GM21390 (cell line): ENCODE measurements at regions not wholly inside any gene's neighbourhood (a gene's known extent, or its start where the extent isn't known, plus 50 kb on each side); places are given as distances from the start of the nearest gene placed in this dataset.
"Not testable (repeated sequence)": the region's sequence is repeated elsewhere in the genome, so short reads cannot be mapped to it uniquely, and the experiment has no call there.

Source experiments
- ATAC-seq: cut with Tn5 transposase; IDR thresholded peaks from one replicate; pipeline ENCODE4 v1.9.1; 2021; ENCODE audit not compliant: unreplicated experiment

GRCh38 chr10:3580565-3580964, 204.4 kb downstream of the KLF6 start:
- no peak for ATAC-seq

GRCh38 chr10:3579845-3580244, 205.2 kb downstream of the KLF6 start:
- no peak for ATAC-seq

- no peak for ATAC-seq
Observed at GRCh38 chr10:3578682-3579081, 206.3 kb downstream of the KLF6 start.

GRCh38 chr10:3578159-3578558, 206.8 kb downstream of the KLF6 start:
- no peak for ATAC-seq

- ATAC-seq = no peak
Observed at GRCh38 chr10:3574451-3574850, 210.6 kb downstream of the KLF6 start.

GRCh38 chr10:3573498-3573897, 211.5 kb downstream of the KLF6 start:
- ATAC-seq = no peak

- ATAC-seq = no peak
Observed at GRCh38 chr10:3571310-3571825, 213.6 kb downstream of the KLF6 start.

GRCh38 chr10:3570855-3571266, 214.1 kb downstream of the KLF6 start:
- ATAC-seq = no peak

GRCh38 chr10:3570131-3570729, 214.8 kb downstream of the KLF6 start:
- no peak for ATAC-seq

- ATAC-seq = no peak
Observed at GRCh38 chr10:3568983-3569382, 216.0 kb downstream of the KLF6 start.

- no peak for ATAC-seq
Observed at GRCh38 chr10:3568392-3568791, 216.6 kb downstream of the KLF6 start.

GRCh38 chr10:3567291-3567963, 217.6 kb downstream of the KLF6 start:
- ATAC-seq = no peak

GRCh38 chr10:3566627-3567026, 218.4 kb downstream of the KLF6 start:
- no peak for ATAC-seq

GRCh38 chr10:3564346-3565002, 220.5 kb downstream of the KLF6 start:
- ATAC-seq = no peak

- ATAC-seq = no peak
Observed at GRCh38 chr10:3563298-3563697, 221.7 kb downstream of the KLF6 start.

- ATAC-seq = not testable (repeated sequence)
Observed at GRCh38 chr10:3560628-3561027, 224.4 kb downstream of the KLF6 start.

- no peak for ATAC-seq
Observed at GRCh38 chr10:3559527-3559926, 225.5 kb downstream of the KLF6 start.

GRCh38 chr10:3559011-3559410, 226.0 kb downstream of the KLF6 start:
- no peak for ATAC-seq

GRCh38 chr10:3556191-3557017, 228.6 kb downstream of the KLF6 start:
- ATAC-seq = not testable (repeated sequence)

GRCh38 chr10:3554121-3554522, 230.9 kb downstream of the KLF6 start:
- ATAC-seq = no peak

GRCh38 chr10:3552281-3552680, 232.7 kb downstream of the KLF6 start:
- no peak for ATAC-seq
